LNCAP (cell line): ENCODE measurements at regions not wholly inside any gene's neighbourhood (a gene's known extent, or its start where the extent isn't known, plus 50 kb on each side); places are given as distances from the start of the nearest gene placed in this dataset.

ENCODE experiments used
- TF ChIP-seq, protein P1 (sequence below): fragments of 450-650 bp; IDR thresholded peaks from 2 replicates; pipeline ENCODE4 v1.5.1; 2017; ENCODE audit warnings: mild to moderate bottlenecking

DNA sequence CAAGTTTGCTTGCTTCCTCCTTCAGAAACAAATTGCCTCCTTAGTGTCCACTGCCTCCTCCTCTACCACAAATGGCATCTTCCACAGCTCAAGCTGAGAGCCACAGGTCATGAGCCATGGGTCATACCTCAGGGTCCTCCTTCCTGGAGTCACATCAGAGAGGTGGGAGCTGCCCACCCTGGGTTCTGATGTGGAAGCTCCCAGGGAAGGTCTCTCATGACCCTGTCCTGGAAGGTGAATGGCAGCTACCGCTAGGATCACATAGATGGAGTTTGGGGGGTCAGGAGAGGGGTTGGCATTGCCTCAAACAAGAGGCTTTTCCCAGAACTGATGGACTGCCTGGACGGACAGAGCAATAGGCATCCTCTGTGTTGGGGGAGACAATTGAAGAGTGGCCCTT, 321.4 kb downstream of the MATN1 start:
- TF ChIP-seq, protein P1, sequence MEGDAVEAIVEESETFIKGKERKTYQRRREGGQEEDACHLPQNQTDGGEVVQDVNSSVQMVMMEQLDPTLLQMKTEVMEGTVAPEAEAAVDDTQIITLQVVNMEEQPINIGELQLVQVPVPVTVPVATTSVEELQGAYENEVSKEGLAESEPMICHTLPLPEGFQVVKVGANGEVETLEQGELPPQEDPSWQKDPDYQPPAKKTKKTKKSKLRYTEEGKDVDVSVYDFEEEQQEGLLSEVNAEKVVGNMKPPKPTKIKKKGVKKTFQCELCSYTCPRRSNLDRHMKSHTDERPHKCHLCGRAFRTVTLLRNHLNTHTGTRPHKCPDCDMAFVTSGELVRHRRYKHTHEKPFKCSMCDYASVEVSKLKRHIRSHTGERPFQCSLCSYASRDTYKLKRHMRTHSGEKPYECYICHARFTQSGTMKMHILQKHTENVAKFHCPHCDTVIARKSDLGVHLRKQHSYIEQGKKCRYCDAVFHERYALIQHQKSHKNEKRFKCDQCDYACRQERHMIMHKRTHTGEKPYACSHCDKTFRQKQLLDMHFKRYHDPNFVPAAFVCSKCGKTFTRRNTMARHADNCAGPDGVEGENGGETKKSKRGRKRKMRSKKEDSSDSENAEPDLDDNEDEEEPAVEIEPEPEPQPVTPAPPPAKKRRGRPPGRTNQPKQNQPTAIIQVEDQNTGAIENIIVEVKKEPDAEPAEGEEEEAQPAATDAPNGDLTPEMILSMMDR, result no peak

DNA sequence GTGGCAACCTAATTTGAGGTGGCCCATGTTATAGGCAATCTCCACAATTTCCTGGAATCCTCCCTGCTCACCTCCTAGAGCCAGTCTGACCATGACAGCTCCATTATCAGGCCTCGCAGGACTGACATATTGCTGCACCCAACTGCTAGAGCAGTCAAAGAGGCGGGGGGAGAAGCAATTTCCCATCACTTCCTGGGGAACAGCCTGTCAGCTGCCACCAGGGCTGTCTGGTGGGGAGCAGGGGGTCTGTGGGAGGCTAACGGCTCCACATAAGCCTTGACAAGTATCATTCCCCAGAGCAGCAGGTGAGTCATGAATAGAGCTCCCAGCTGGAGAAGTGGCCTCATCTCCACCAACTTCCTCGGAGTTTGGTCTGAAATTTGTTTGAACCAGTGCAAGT, 322.9 kb downstream of the MATN1 start:
- TF ChIP-seq, protein P1, result no peak

DNA sequence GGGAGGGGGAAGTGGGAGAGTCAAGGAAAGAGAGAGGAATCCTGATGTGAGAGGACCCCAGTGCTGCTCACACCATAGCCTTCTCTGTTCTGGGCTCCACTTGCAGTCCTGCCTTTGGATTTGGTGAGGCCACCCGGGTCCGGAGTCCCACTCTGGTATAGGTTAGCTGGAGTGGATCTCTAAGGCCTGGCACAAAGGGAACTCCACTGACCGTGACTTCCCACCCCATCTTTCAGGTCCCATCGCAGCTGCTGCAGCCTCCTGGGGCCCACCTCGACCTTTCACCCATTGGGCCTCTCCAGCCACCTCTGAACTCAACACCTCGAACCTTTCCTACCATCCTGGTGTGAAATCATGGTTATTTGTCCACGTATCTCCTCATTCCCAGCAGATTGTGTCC, 324.4 kb downstream of the MATN1 start:
- TF ChIP-seq, protein P1, result no peak

DNA sequence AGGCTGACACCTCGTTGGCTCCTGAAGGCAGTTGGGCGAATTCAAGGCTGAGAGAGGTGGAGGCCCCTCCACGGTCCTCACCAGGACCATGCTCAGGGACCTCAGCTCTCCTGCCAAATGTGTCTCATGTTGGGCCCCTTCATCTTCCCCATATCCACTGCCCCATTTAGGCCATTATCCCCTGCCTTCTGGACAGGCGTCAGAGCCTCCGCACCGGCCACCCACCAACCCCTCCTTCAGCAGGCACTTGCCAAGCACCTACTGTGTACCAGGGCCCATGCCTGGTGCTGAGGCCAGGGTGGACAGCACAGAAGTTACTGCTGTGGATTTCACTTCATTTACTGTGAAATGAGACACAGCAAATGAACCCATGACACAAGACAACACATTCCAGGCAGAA, 325.8 kb downstream of the MATN1 start:
- TF ChIP-seq, protein P1, result no peak

DNA sequence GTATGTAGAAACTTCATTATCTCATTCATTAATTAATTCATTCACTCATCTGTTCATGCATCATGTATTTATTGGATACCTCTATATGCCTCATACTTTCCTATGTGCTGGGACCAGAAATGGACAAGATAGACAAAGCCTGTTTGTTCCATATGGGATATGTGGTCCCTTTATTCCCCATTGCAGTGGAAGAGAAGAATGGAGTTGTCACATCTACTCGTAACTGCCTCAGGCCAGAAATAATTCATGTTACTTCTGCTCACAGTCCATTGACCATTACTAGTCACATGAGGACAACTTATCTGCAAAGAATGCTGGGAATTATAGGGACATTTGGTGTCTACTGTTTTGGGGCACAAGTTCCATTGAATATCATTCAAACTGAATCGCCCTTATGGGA, 327.8 kb downstream of the MATN1 start:
- TF ChIP-seq, protein P1, result no peak

DNA sequence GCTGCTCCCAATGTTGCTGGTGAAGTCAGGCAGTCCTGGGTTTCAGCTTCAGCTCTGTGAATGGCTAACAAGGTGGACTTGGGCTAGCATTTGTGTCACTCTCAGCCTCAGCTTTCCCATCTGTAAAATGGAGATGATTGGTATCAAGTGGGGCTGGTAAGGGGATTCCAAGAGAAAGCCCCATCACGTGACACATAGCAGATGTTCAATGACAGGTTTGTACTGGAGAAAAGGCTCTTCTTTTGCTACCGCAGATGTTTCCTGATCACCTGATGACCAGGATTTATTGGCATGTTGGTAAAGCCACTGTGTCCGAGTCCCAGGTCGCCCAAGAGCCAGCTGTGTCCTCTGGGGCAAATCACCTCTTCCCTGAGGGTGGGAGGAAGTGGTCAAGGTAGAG, 335.0 kb downstream of the MATN1 start:
- TF ChIP-seq, protein P1, result no peak

DNA sequence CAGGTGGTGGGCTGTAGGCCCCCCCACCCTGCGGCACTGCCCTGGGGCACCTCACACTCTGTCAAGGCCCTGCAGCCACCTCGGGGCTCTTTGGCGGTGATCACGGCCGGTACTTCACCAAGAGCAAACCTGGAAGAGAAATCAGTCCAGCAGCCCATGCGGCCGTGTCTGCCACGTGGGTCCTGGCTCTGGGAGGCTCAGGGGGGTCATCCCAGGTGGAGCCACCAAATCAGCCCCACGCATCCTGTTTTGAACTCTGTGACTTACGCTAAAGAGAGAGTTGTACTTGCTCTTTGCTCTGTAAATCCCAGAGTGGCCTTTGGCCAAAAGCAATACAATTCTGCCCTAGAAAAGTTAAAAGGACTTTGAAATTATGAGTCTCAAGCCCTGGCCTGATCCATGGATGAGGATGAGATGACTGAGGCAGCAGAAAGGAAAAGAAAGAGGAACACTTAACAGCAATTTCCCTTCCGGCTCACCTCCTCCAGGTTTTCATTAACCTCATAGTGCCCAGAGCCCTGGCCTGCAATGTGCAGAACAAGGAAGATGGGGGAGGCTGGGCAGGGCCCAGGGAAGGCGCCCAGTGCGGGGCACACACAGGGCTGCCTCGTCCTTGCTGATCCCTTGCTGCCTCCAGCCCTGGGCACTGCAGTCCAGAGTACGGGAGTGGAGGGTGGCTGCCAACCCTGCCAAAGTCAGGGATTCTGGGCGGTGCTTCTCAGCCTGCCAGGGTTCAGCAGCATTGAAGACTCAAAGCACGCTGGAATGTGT, 337.0 kb downstream of the MATN1 start:
- TF ChIP-seq, protein P1, result no peak
